Smooth muscle cell (in vitro differentiated cells): ENCODE measurements at regions not wholly inside any gene's neighbourhood (a gene's known extent, or its start where the extent isn't known, plus 50 kb on each side); places are given as distances from the start of the nearest gene placed in this dataset.
A peak's percentile ranks its signal among the peaks of the same experiment; 100 is the strongest.
"Not testable (repeated sequence)": the region's sequence is repeated elsewhere in the genome, so short reads cannot be mapped to it uniquely, and the experiment has no call there.

Source experiments
- DNase-seq: peaks from one replicate; lab custom pipeline; 2025; ENCODE audit not compliant: unreplicated experiment; lab: John Stamatoyannopoulos, UW
- H2AFZ ChIP-seq: fragments of 200-600 bp; sonication (generic); 2 replicates; pipeline ENCODE4 v1.6.0; 2016; ENCODE audit warnings: antibody characterized with exemption, low read depth, mild to moderate bottlenecking
- H3F3A ChIP-seq: fragments of 200-600 bp; sonication (generic); 2 replicates; pipeline ENCODE4 v1.6.0; 2017; ENCODE audit warnings: antibody characterized with exemption, low read depth
- H3K27ac ChIP-seq: fragments of 200-600 bp; sonication (generic); 2 replicates; pipeline ENCODE4 v1.5.1; 2016; ENCODE audit warnings: low read depth, mild to moderate bottlenecking
- H3K27me3 ChIP-seq: fragments of 200-600 bp; sonication (generic); 2 replicates; pipeline ENCODE4 v1.6.1; 2016; ENCODE audit warnings: low read depth, mild to moderate bottlenecking
- H3K36me3 ChIP-seq: fragments of 200-600 bp; sonication (generic); 2 replicates; pipeline ENCODE4 v1.5.1; 2016; ENCODE audit warnings: low read depth
- H3K4me1 ChIP-seq: fragments of 200-600 bp; sonication (generic); 2 replicates; pipeline ENCODE4 v1.5.1; 2016; ENCODE audit warnings: low read depth
- H3K4me2 ChIP-seq: fragments of 200-600 bp; sonication (generic); 2 replicates; pipeline ENCODE4 v1.6.0; 2016; ENCODE audit warnings: mild to moderate bottlenecking
- H3K4me3 ChIP-seq: fragments of 200-600 bp; sonication (generic); 2 replicates; pipeline ENCODE4 v1.5.1; 2016; ENCODE audit warnings: mild to moderate bottlenecking
- H3K79me2 ChIP-seq: fragments of 200-600 bp; sonication (generic); 2 replicates; pipeline ENCODE4 v1.6.0; 2016; ENCODE audit warnings: low read depth, mild to moderate bottlenecking
- H3K9ac ChIP-seq: fragments of 200-600 bp; sonication (generic); 2 replicates; pipeline ENCODE4 v1.6.0; 2016; ENCODE audit warnings: low read depth
- H3K9me3 ChIP-seq: fragments of 200-600 bp; sonication (generic); replicated peaks from 2 replicates; pipeline ENCODE4 v1.5.1; 2016; ENCODE audit warnings: low read depth
- H4K20me1 ChIP-seq: fragments of 200-600 bp; sonication (generic); 2 replicates; pipeline ENCODE4 v1.6.0; 2016; ENCODE audit warnings: low read depth
- WGBS: methylation state at CpG from one replicate; pipeline ENCODE4 v1.1.7; 2016; ENCODE audit warnings: low lambda C conversion rate; 5-methylcytosine and 5-hydroxymethylcytosine counted together
- TF ChIP-seq, protein P1 (sequence below): fragments of 200-600 bp; sonication (generic); IDR thresholded peaks from 2 replicates; pipeline ENCODE4 v1.5.1; 2017; ENCODE audit warnings: borderline replicate concordance, mild to moderate bottlenecking, antibody characterized with exemption; ENCODE audit not compliant: insufficient read depth, poor library complexity, severe bottlenecking

DNA sequence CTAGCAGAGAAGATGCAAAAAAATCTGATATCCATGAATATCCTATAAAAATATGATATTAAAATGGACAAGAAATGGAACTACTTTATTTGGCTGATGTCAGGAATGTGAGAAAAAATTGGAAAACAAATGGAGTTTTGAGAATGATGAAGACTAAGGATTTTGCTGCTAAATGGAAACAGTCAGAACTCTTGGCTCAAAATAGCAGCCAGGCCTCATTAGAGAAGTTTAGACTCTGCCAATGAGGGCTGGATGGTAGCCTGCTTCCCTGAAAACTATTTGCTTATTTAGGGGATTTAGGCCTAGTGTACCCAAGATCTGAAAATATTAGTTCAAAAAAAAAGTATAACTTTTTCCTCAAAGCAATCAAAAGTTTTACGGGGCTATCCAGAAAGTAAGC lies 458.5 kb downstream of the TFEC start:
- whole genome bisulfite sequencing = 97% methylated on average over 1 of the region's 1 CpG

DNA sequence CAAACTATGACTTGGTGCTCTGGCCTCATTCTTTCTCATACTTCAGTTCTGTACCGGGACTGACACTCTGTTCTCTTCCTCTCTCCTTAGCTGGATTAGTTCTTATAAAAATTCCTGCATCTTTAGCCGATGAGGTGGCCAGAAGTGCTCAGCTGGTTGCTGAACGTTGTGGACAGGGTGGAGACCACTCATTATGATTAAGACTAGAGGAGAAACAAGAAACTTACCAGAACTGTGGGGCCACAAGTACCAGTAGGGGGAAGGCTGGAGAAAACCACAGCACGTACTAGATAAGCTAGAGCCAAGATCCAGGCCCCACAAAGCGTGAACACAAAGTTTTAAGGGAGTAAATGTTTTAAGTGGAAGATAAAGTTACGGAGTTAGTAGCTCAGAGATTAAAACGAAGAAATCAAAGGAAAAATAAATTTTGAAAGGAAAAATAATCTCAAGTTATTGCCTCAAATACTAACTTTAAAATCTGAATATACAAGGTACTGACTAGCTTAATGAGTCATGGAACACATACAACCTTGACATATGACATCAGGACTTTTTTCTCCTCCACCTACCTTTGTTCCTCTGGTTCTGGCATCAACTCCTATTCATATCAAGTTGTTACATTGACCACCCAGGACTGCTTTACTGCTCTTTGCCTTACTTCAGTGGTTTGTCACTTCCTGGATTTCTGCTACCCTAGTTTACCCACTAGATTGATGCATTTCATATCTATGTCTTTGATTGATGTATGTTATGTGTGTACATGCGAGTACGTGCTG lies 469.0 kb downstream of the TFEC start:
- no peaks in the 10 kb centered on the region for H3K36me3 ChIP-seq
- H3K9ac ChIP-seq = no peak overlapping the region
- H3K4me2 ChIP-seq = peak overlapping the region; percentile 57
- H2AFZ ChIP-seq = no peak overlapping the region
- H3K4me1 ChIP-seq = no peaks in the 10 kb centered on the region
- H3K4me3 ChIP-seq = no peak overlapping the region
- no peaks in the 10 kb centered on the region for H3K9me3 ChIP-seq
- DNase-seq = peak; percentile 3
- H3K27ac ChIP-seq = peak overlapping the region; percentile 79
- no peaks in the 10 kb centered on the region for H3K27me3 ChIP-seq
- no peaks in the 10 kb centered on the region for H3K79me2 ChIP-seq
- no peaks in the 10 kb centered on the region for H3F3A ChIP-seq
- TF ChIP-seq, protein P1, sequence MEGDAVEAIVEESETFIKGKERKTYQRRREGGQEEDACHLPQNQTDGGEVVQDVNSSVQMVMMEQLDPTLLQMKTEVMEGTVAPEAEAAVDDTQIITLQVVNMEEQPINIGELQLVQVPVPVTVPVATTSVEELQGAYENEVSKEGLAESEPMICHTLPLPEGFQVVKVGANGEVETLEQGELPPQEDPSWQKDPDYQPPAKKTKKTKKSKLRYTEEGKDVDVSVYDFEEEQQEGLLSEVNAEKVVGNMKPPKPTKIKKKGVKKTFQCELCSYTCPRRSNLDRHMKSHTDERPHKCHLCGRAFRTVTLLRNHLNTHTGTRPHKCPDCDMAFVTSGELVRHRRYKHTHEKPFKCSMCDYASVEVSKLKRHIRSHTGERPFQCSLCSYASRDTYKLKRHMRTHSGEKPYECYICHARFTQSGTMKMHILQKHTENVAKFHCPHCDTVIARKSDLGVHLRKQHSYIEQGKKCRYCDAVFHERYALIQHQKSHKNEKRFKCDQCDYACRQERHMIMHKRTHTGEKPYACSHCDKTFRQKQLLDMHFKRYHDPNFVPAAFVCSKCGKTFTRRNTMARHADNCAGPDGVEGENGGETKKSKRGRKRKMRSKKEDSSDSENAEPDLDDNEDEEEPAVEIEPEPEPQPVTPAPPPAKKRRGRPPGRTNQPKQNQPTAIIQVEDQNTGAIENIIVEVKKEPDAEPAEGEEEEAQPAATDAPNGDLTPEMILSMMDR = peak; percentile 15
- H4K20me1 ChIP-seq = no peaks in the 10 kb centered on the region
- 32% methylated on average over 9 of the region's 9 CpGs for WGBS

More for the DNA sequence above, 458.5 kb downstream of the TFEC start:
- no peak overlapping the region for H3K4me3 ChIP-seq
- H3F3A ChIP-seq = no peaks in the 10 kb centered on the region
- TF ChIP-seq, protein P1 = no peak
- H3K79me2 ChIP-seq = no peaks in the 10 kb centered on the region
- H2AFZ ChIP-seq = no peak overlapping the region
- no peaks in the 10 kb centered on the region for H4K20me1 ChIP-seq
- H3K27me3 ChIP-seq = no peaks in the 10 kb centered on the region
- H3K4me1 ChIP-seq = no peaks in the 10 kb centered on the region
- H3K9ac ChIP-seq = no peak overlapping the region
- H3K36me3 ChIP-seq = no peaks in the 10 kb centered on the region
- H3K9me3 ChIP-seq = no peaks in the 10 kb centered on the region
- no peak overlapping the region for H3K27ac ChIP-seq
- H3K4me2 ChIP-seq = no peak overlapping the region
- DNase-seq = no peak

DNA sequence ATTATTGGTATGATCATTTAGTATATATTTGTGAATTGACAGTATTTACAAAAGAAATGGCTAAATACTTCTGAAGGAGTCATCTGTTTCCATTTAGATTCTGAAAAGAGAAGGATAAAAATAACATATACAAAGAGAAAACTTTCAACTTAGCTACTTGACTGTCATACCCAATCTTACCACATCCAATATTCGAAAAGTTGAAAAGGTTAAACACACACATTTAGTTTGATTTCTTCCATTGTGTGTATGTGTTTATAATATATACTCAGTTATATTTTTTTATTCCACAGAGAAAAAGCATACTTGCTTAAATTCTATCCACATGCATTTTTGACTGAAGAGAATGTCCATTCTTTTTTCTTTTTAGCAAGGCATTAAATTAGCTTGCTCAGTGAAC lies 470.7 kb downstream of the TFEC start:
- H3K4me2 ChIP-seq = no peak overlapping the region
- H3K4me3 ChIP-seq = no peak overlapping the region
- H2AFZ ChIP-seq = no peak overlapping the region
- no peaks in the 10 kb centered on the region for H3K79me2 ChIP-seq
- H3K9ac ChIP-seq = no peak overlapping the region
- H3K9me3 ChIP-seq = no peaks in the 10 kb centered on the region
- TF ChIP-seq, protein P1 = no peak
- H3K27ac ChIP-seq = no peak overlapping the region
- H3K27me3 ChIP-seq = no peaks in the 10 kb centered on the region
- no peak for DNase-seq
- no peaks in the 10 kb centered on the region for H3K36me3 ChIP-seq
- H4K20me1 ChIP-seq = no peaks in the 10 kb centered on the region
- H3F3A ChIP-seq = no peaks in the 10 kb centered on the region
- H3K4me1 ChIP-seq = no peaks in the 10 kb centered on the region
- WGBS = 91% methylated on average over 1 of the region's 1 CpG

DNA sequence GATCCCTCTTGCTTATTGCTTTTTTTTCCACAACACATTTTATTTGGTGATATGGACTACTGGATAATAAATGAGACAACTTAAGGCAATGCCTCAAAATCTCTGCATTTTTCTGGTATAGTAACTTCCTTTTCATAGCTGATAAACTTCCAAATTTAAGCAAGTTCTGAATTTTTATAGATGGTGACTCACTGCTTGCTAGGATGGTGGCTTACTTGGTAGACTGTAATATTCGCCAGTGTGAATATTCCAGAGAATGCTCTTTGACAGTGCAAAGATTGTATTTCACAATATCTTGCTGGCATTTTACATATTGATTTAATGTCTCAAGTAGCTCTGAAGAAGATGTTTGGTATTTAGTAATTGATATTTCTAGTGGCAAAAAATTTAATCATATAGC lies 472.4 kb downstream of the TFEC start:
- no peak for DNase-seq
- WGBS = 18% methylated on average over 1 of the region's 1 CpG

DNA sequence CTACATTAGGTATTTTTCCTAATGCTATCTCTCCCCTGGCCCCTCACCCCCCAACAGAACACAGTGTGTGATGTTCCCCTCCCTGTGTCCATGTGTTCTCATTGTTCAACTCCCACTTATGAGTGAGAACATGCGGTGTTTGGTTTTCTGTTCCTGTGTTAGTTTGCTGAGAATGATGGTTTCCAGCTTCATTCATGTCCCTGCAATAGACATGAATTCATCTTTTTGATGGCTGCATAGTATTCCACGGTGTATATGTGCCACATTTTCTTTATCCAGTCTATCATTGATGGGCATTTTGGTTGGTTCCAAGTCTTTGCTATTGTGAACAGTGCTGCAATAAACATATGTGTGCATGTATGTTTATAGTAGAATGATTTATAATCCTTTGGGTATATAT lies 473.3 kb downstream of the TFEC start:
- not testable (repeated sequence) for H3K36me3 ChIP-seq, H3K4me3 ChIP-seq, H3K4me1 ChIP-seq, H3K9me3 ChIP-seq, H4K20me1 ChIP-seq, H3K9ac ChIP-seq, H3K4me2 ChIP-seq, H3K79me2 ChIP-seq, H3F3A ChIP-seq, DNase-seq, H3K27ac ChIP-seq, H3K27me3 ChIP-seq, H2AFZ ChIP-seq
- 93% methylated on average over 2 of the region's 2 CpGs for WGBS

More for the DNA sequence above, 472.4 kb downstream of the TFEC start:
- no peaks in the 10 kb centered on the region for H3K79me2 ChIP-seq
- H2AFZ ChIP-seq = no peak overlapping the region
- H3K4me2 ChIP-seq = peak overlapping the region; percentile 32
- H3K27ac ChIP-seq = peak overlapping the region; percentile 32
- no peak overlapping the region for H3K9ac ChIP-seq
- TF ChIP-seq, protein P1 = no peak
- H3K27me3 ChIP-seq = no peaks in the 10 kb centered on the region
- H3K4me3 ChIP-seq = no peak overlapping the region
- no peaks in the 10 kb centered on the region for H3K9me3 ChIP-seq
- no peaks in the 10 kb centered on the region for H3K4me1 ChIP-seq
- H4K20me1 ChIP-seq = no peaks in the 10 kb centered on the region
- H3F3A ChIP-seq = no peaks in the 10 kb centered on the region
- no peaks in the 10 kb centered on the region for H3K36me3 ChIP-seq
